SK-N-SH treated with all-trans-retinoic acid at 6 μM for 48 hours (cell line): ENCODE measurements at regions not wholly inside any gene's neighbourhood (a gene's known extent, or its start where the extent isn't known, plus 50 kb on each side); places are given as distances from the start of the nearest gene placed in this dataset.

Experiments
- ATAC-seq: fragments of 200-7000 bp; cut with Tn5 transposase; 3 replicates; pipeline ENCODE4 v1.9.1; 2020; ENCODE audit warnings: mild to moderate bottlenecking, moderate library complexity
- ARNTL ChIP-seq: fragments of 450-650 bp; formaldehyde crosslinking; IDR thresholded peaks from 2 replicates; pipeline ENCODE4 v1.5.0; 2020; ENCODE audit warnings: low read depth, mild to moderate bottlenecking, moderate library complexity, borderline replicate concordance
- BACH2 ChIP-seq: fragments of 250-450 bp; sonication (Bioruptor Pico); IDR thresholded peaks from 2 replicates; pipeline ENCODE4 v1.9.0; 2021; ENCODE audit warnings: mild to moderate bottlenecking, borderline replicate concordance
- CREB5 ChIP-seq: fragments of 250-450 bp; sonication (Bioruptor Pico); IDR thresholded peaks from 2 replicates; pipeline ENCODE4 v1.5.1; 2020; ENCODE audit warnings: low read depth, mild to moderate bottlenecking, moderate library complexity
- CSDC2 ChIP-seq: fragments of 250-450 bp; sonication (Bioruptor Pico); IDR thresholded peaks from 2 replicates; pipeline ENCODE4 v1.5.0; 2020; ENCODE audit warnings: mild to moderate bottlenecking, moderate library complexity
- CSRNP3 ChIP-seq: fragments of 250-450 bp; sonication (Bioruptor Pico); IDR thresholded peaks from 2 replicates; pipeline ENCODE4 v1.5.1; 2021; ENCODE audit warnings: mild to moderate bottlenecking, moderate library complexity
- ESRRG ChIP-seq: fragments of 250-450 bp; sonication (Bioruptor Pico); IDR thresholded peaks from 2 replicates; pipeline ENCODE4 v1.6.1; 2021; ENCODE audit warnings: mild to moderate bottlenecking
- ISL1 ChIP-seq: fragments of 250-450 bp; sonication (Bioruptor Pico); IDR thresholded peaks from 2 replicates; pipeline ENCODE4 v2.1.2; 2022; ENCODE audit warnings: mild to moderate bottlenecking, moderate library complexity
- OSR1 ChIP-seq: fragments of 250-450 bp; sonication (Bioruptor Pico); IDR thresholded peaks from 2 replicates; pipeline ENCODE4 v1.8.0; 2022; ENCODE audit warnings: moderate library complexity, mild to moderate bottlenecking, inconsistent platforms
- PATZ1 ChIP-seq: fragments of 250-450 bp; sonication (Bioruptor Pico); IDR thresholded peaks from 2 replicates; pipeline ENCODE4 v1.8.0; 2020; ENCODE audit warnings: mild to moderate bottlenecking, moderate library complexity, borderline replicate concordance
- POU6F1 ChIP-seq: fragments of 250-450 bp; sonication (Bioruptor Pico); IDR thresholded peaks from 2 replicates; pipeline ENCODE4 v1.8.0; 2021; ENCODE audit warnings: low read depth, mild to moderate bottlenecking, moderate library complexity, borderline replicate concordance
- PPARA ChIP-seq: fragments of 250-450 bp; sonication (Bioruptor Pico); IDR thresholded peaks from 2 replicates; pipeline ENCODE4 v1.5.0; 2020; ENCODE audit warnings: mild to moderate bottlenecking, borderline replicate concordance
- RARB ChIP-seq: fragments of 250-450 bp; sonication (Bioruptor Pico); IDR thresholded peaks from 2 replicates; pipeline ENCODE4 v1.8.0; 2021; ENCODE audit warnings: mild to moderate bottlenecking, moderate library complexity
- TCF4 ChIP-seq: fragments of 250-450 bp; sonication (Bioruptor Pico); IDR thresholded peaks from 2 replicates; pipeline ENCODE4 v1.8.0; 2021; ENCODE audit warnings: mild to moderate bottlenecking, moderate library complexity, borderline replicate concordance
- TOX ChIP-seq: fragments of 250-450 bp; sonication (Bioruptor Pico); IDR thresholded peaks from 2 replicates; pipeline ENCODE4 v1.8.0; 2021; ENCODE audit warnings: mild to moderate bottlenecking, moderate library complexity, borderline replicate concordance
- TSHZ2 ChIP-seq: fragments of 250-450 bp; sonication (Bioruptor Pico); IDR thresholded peaks from 2 replicates; pipeline ENCODE4 v1.5.0; 2020; ENCODE audit warnings: mild to moderate bottlenecking, moderate library complexity
- ZC3H10 ChIP-seq: fragments of 250-450 bp; sonication (Bioruptor Pico); IDR thresholded peaks from 2 replicates; pipeline ENCODE4 v1.5.1; 2021; ENCODE audit warnings: mild to moderate bottlenecking, moderate library complexity
- ZFP30 ChIP-seq: fragments of 450-650 bp; formaldehyde crosslinking; IDR thresholded peaks from 2 replicates; pipeline ENCODE4 v1.5.0; 2022; ENCODE audit warnings: mild to moderate bottlenecking, moderate library complexity
- ZNF565 ChIP-seq: fragments of 450-650 bp; formaldehyde crosslinking; conservative IDR thresholded peaks from 2 replicates; pipeline ENCODE4 v1.5.0; 2020; ENCODE audit warnings: low read depth, mild to moderate bottlenecking, moderate library complexity
- ZNF70 ChIP-seq: fragments of 450-650 bp; formaldehyde crosslinking; IDR thresholded peaks from 2 replicates; pipeline ENCODE4 v1.5.0; 2020; ENCODE audit warnings: mild to moderate bottlenecking, moderate library complexity

- TF ChIP-seq ISL1 = no peak
- TF ChIP-seq OSR1 = no peak
- TF ChIP-seq ARNTL = no peak
- no peak for TF ChIP-seq CSRNP3 (CRISPR knock-in tag)
- no peak for TF ChIP-seq CSDC2
Measured at GRCh38 chr2:4346628-4347027, 643.3 kb downstream of the DCDC2C start.

GRCh38 chr2:4353668-4354067 lies 650.3 kb downstream of the DCDC2C start:
- ATAC-seq = no peak
- no peak for TF ChIP-seq ISL1
- no peak for TF ChIP-seq CSDC2
- TF ChIP-seq ZFP30 (CRISPR knock-in tag) = no peak
- TF ChIP-seq CREB5 = no peak
- no peak for TF ChIP-seq OSR1
- TF ChIP-seq BACH2 (CRISPR knock-in tag) = no peak
- TF ChIP-seq ZNF565 (CRISPR knock-in tag) = no peak
- no peak for TF ChIP-seq ZNF70
- TF ChIP-seq POU6F1 (CRISPR knock-in tag) = no peak
- TF ChIP-seq ZC3H10 (CRISPR knock-in tag) = no peak
- TF ChIP-seq PPARA (CRISPR knock-in tag) = no peak
- TF ChIP-seq TSHZ2 = no peak
- TF ChIP-seq TOX (CRISPR knock-in tag) = no peak
- no peak for TF ChIP-seq PATZ1 (CRISPR knock-in tag)
- no peak for TF ChIP-seq RARB (CRISPR knock-in tag)
- TF ChIP-seq ESRRG (CRISPR knock-in tag) = no peak

More at GRCh38 chr2:4346628-4347027, 643.3 kb downstream of the DCDC2C start:
- ATAC-seq = no peak

- no peak for TF ChIP-seq CSRNP3 (CRISPR knock-in tag)
- TF ChIP-seq TCF4 (CRISPR knock-in tag) = no peak
- TF ChIP-seq POU6F1 (CRISPR knock-in tag) = no peak
- no peak for TF ChIP-seq TOX (CRISPR knock-in tag)
- no peak for TF ChIP-seq ZNF565 (CRISPR knock-in tag)
- no peak for ATAC-seq
Measured at GRCh38 chr2:4354164-4354563, 650.8 kb downstream of the DCDC2C start.
